AG04450 (cell line): ENCODE measurements at regions not wholly inside any gene's neighbourhood (a gene's known extent, or its start where the extent isn't known, plus 50 kb on each side); places are given as distances from the start of the nearest gene placed in this dataset.

Source experiments
- CTCF ChIA-PET: fragments of 300-600, 350-600 bp; formaldehyde crosslinking; extraction: SDS; loops from one replicate; lab custom pipeline; 2022; ENCODE audit warnings: antibody characterized with exemption, inconsistent platforms; lab: Charles Lee
- POLR2A ChIA-PET: fragments of 350-600 bp; formaldehyde crosslinking; extraction: SDS; loops from one replicate; lab custom pipeline; 2021; ENCODE audit warnings: antibody characterized with exemption, inconsistent platforms; lab: Yijun Ruan, JAX
- DNase-seq: peaks from one replicate; pipeline ENCODE4 v3.0.0-alpha.2; 2011; ENCODE audit warnings: low read depth, low spot score
- H3K27ac ChIP-seq: one replicate; pipeline ENCODE4 v1.5.1; 2012; ENCODE audit warnings: low read depth, low read length, control low read depth
- H3K27me3 ChIP-seq: one replicate; pipeline ENCODE4 v1.6.0; 2012; ENCODE audit warnings: low read length; ENCODE audit not compliant: control insufficient read depth, insufficient read depth
- H3K4me3 ChIP-seq: 2 replicates; pipeline ENCODE4 v1.5.1; 2011; ENCODE audit warnings: mild to moderate bottlenecking, low read depth, low read length, control low read depth
- H3K9me3 ChIP-seq: 2 replicates; pipeline ENCODE4 v1.5.1; 2012; ENCODE audit warnings: low read length; ENCODE audit not compliant: control insufficient read depth, insufficient read depth
- TF ChIP-seq, protein P1 (sequence below): IDR thresholded peaks from 2 replicates; pipeline ENCODE4 v1.5.1; 2011; ENCODE audit warnings: low read depth, low read length, control low read depth, inconsistent platforms

DNA sequence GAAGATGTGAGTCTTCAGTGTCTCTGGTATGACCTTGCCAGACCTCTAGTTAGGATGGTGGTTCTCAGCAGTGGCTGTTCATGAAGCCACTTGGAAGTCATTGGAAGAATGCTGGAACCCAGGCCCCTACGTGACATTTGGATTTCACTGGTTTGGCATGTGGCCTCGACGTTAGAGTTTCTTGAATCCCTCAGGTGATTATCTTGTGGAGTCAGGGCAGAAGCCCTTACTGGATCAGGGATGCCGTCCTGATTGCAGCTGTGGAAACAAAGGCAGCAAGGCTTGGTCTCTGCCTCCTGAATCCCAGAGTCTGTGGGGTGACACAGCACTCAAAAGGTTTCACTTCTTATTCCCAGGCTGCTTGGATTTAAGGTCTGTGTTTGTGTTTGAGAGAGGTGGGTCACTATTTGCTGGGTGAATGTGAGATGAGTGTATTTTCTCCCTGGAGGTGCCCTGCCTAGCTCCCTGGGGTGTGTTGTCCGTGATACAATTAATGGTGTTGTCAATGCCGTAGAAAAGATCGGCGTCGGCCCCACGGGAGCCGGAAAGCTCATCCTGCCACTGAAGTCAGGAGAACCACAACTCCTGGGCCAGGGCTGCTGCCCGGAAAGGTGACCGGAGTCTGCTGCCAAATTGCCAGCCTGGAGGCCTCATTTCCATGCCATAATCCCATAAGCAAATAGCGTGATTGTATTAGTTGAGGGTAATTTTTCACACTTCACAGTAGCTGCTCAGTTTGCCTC lies 939.0 kb downstream of the BRD1 start:
- Histone ChIP-seq H3K4me3 (no peak overlapping the region), H3K9me3 (peaks cover 96% of the 10 kb centered on the region), H3K27me3 (no peaks in the 10 kb centered on the region), H3K27ac (no peak overlapping the region)
- CTCF ChIA-PET = no interaction called here
- POLR2A ChIA-PET = no interaction called here
- no peak for DNase-seq
- TF ChIP-seq, protein P1, sequence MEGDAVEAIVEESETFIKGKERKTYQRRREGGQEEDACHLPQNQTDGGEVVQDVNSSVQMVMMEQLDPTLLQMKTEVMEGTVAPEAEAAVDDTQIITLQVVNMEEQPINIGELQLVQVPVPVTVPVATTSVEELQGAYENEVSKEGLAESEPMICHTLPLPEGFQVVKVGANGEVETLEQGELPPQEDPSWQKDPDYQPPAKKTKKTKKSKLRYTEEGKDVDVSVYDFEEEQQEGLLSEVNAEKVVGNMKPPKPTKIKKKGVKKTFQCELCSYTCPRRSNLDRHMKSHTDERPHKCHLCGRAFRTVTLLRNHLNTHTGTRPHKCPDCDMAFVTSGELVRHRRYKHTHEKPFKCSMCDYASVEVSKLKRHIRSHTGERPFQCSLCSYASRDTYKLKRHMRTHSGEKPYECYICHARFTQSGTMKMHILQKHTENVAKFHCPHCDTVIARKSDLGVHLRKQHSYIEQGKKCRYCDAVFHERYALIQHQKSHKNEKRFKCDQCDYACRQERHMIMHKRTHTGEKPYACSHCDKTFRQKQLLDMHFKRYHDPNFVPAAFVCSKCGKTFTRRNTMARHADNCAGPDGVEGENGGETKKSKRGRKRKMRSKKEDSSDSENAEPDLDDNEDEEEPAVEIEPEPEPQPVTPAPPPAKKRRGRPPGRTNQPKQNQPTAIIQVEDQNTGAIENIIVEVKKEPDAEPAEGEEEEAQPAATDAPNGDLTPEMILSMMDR = no peak

DNA sequence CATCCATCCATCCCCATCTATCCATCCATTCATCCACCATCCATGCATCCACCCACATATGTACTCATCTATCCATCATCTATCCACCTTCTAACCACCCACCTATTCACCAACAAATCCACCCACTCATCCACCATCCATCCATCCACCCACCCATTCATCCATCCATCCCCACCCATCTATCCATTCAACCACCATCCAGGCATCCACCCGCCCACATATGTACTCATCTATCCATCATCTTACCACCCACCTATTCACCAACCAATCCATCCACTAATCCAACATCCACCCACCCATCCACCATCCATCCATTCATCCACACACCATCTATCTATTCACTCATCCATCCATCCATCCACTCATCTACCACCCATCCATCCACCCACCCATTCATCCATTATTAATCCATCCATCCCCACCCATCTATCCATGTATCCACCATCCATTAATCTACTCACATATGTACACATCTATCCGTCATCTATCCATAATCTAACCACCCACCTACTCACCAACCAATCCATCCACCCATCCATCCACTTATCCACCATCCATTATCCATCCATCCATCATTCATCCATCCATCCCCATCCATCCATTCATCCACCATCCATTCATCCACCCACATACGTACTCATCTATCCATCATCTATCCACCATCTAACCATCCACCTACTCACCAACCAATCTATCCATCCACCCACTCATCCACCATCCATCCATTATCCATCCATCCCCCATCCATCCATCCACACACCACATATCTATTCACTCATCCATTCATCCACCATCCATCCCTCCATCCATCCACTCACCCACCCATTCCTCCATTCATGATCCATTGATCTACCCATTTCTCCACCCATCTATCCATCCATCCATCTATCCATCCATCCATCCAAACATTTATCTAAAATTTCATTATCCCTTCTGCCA lies 940.0 kb downstream of the BRD1 start:
- H3K27ac ChIP-seq = no peak overlapping the region
- no peak for DNase-seq
- CTCF ChIA-PET = no interaction called here

DNA sequence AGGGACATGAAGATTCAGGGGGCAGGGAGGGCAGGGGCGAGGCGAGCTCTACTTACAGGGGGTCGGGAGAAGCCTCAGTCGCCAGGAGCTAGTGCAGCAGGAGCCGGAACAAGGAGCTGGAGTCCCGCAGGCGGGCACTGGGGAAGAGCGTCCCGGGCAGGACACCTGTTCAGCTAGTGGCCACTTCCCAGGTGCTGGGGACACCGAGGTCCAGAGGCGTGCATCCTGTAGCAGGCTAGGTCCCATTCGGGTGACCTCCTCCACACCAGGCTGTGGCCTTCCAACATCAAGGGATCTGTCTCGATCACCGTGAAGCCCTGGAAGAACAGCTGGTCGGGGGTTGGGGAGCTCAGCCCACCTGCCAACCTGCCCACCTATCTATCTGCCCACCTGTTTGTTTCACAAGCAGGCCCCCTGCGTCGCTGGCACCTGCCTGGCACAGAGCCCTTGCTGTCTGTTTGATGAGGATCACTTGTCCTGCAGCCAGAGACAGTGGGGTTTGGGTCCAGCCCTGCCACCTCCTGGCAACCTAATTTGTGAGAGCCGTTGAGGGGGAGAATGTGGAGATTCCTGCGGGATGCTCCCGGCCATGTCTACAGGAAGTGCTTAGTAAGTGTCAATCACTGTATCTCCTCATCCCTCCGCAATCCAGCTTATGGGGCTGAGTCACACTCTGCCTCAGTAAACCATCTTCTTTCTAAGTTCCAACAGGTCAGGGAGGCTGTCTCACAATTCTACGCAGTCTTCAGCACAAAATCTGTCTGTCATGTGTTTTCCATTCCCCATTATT lies 940.9 kb downstream of the BRD1 start:
- ChIA-PET CTCF (no interaction called here), POLR2A (no interaction called here)
- no peaks in the 10 kb centered on the region for H3K27me3 ChIP-seq
- TF ChIP-seq, protein P1 = no peak
- H3K27ac ChIP-seq = no peak overlapping the region
- no peak for DNase-seq
- peaks cover 96% of the 10 kb centered on the region for H3K9me3 ChIP-seq
- H3K4me3 ChIP-seq = no peak overlapping the region

More for the DNA sequence above, 940.0 kb downstream of the BRD1 start:
- TF ChIP-seq, protein P1 = no peak
- peaks cover 96% of the 10 kb centered on the region for H3K9me3 ChIP-seq
- POLR2A ChIA-PET = no interaction called here
- no peak overlapping the region for H3K4me3 ChIP-seq
- H3K27me3 ChIP-seq = no peaks in the 10 kb centered on the region

DNA sequence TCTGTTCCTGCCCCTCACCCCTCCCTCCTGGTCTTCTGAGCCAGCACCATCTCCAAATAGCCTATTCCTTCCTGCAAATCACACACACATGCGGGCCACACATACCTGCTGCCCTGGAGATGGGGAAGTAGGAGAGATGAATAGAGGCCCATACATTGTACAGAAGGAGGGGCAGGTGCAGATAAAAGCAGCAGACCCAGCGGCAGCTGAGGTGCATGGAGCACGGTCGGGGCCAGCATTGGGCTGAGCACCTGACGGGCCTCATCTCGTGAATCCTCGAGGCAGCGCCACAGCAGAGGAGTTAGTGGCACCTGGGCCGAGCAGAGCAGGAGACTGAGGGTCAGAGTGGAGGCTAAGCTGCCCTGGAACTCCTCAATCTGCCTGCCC lies 941.8 kb downstream of the BRD1 start:
- Histone ChIP-seq H3K4me3 (no peak overlapping the region), H3K27me3 (no peaks in the 10 kb centered on the region), H3K27ac (no peak overlapping the region), H3K9me3 (peaks cover 97% of the 10 kb centered on the region)
- TF ChIP-seq, protein P1 = no peak
- DNase-seq = no peak
- ChIA-PET CTCF (no interaction called here), POLR2A (no interaction called here)
